SK-N-DZ (cell line): ENCODE measurements at regions not wholly inside any gene's neighbourhood (a gene's known extent, or its start where the extent isn't known, plus 50 kb on each side); places are given as distances from the start of the nearest gene placed in this dataset.

Experiments
- DNase-seq: peaks from one replicate; pipeline ENCODE4 v3.0.0-alpha.2; 2015; ENCODE audit warnings: low spot score

GRCh38 chr13:99823961-99824360, 147.6 kb downstream of the ZIC5 start:
- no peak for DNase-seq

- no peak for DNase-seq
Measured at GRCh38 chr13:99822820-99823219, 148.7 kb downstream of the ZIC5 start.

- DNase-seq = no peak
Measured at GRCh38 chr13:99821741-99822140, 149.8 kb downstream of the ZIC5 start.

GRCh38 chr13:99819967-99820366, 151.6 kb downstream of the ZIC5 start:
- DNase-seq = no peak

- no peak for DNase-seq
Measured at GRCh38 chr13:99816321-99816720, 155.2 kb downstream of the ZIC5 start.

GRCh38 chr13:99813336-99814095, 158.1 kb downstream of the ZIC5 start:
- no peak for DNase-seq

- no peak for DNase-seq
Measured at GRCh38 chr13:99812625-99813024, 158.9 kb downstream of the ZIC5 start.

- DNase-seq = no peak
Measured at GRCh38 chr13:99811067-99811700, 160.4 kb downstream of the ZIC5 start.

GRCh38 chr13:99809926-99810325, 161.6 kb downstream of the ZIC5 start:
- no peak for DNase-seq

- no peak for DNase-seq
Measured at GRCh38 chr13:99809496-99809895, 162.1 kb downstream of the ZIC5 start.

GRCh38 chr13:99808786-99809185, 162.8 kb downstream of the ZIC5 start:
- no peak for DNase-seq

- DNase-seq = no peak
Measured at GRCh38 chr13:99806671-99807070, 164.9 kb downstream of the ZIC5 start.

GRCh38 chr13:99805361-99805760, 166.2 kb downstream of the ZIC5 start:
- DNase-seq = no peak

GRCh38 chr13:99803141-99803540, 168.4 kb downstream of the ZIC5 start:
- no peak for DNase-seq

GRCh38 chr13:99802416-99802815, 169.2 kb downstream of the ZIC5 start:
- no peak for DNase-seq

- DNase-seq = no peak
Measured at GRCh38 chr13:99800951-99801350, 170.6 kb downstream of the ZIC5 start.

- DNase-seq = no peak
Measured at GRCh38 chr13:99800011-99800410, 171.6 kb downstream of the ZIC5 start.

- no peak for DNase-seq
Measured at GRCh38 chr13:99798756-99799155, 172.8 kb downstream of the ZIC5 start.

GRCh38 chr13:99797691-99798090, 173.9 kb downstream of the ZIC5 start:
- no peak for DNase-seq

GRCh38 chr13:99796175-99796819, 175.3 kb downstream of the ZIC5 start:
- DNase-seq = no peak

GRCh38 chr13:99792079-99792921, 179.3 kb downstream of the ZIC5 start:
- no peak for DNase-seq

- no peak for DNase-seq
Measured at GRCh38 chr13:99782669-99783068, 188.9 kb downstream of the ZIC5 start.
